ENCODE measurements at regions not wholly inside any gene's neighbourhood (a gene's known extent, or its start where the extent isn't known, plus 50 kb on each side); places are given as distances from the start of the nearest gene placed in this dataset.
"Not testable (repeated sequence)": the region's sequence is repeated elsewhere in the genome, so short reads cannot be mapped to it uniquely, and the experiment has no call there.

DNA sequence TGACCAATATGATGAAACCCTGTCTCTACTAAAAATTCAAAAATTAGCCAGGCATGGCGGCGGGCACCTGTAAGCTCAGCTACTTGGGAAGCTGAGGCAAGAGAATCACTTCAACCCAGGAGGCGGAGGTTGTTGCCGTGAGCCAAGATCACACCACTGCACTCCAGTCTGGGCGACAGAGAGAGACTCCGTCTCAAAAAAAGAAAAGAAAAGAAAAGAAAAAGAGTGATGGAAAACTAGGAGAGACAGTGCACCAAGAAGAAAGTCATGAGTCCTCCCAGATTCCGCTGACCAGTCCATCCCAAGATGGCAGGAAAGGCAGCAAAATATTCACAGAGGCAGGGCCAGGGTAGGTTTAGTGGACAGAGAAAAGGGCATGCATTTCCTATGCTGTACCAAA is 226.9 kb downstream of the ASMT start:
- Mint-ChIP-seq H3K9me3 (ENCODE audit: unreplicated experiment) (peaks cover 8% of the 10 kb centered on the region), H3K27ac (ENCODE audit: unreplicated experiment) (no peak overlapping the region), H3K4me1 (ENCODE audit: unreplicated experiment) (no peaks in the 10 kb centered on the region), H3K4me3 (ENCODE audit: unreplicated experiment) (no peak overlapping the region), H3K27me3 (ENCODE audit: unreplicated experiment) (no peaks in the 10 kb centered on the region), H3K36me3 (ENCODE audit: unreplicated experiment) (no peaks in the 10 kb centered on the region)
- no peak for DNase-seq (ENCODE audit: extremely low spot score, unreplicated experiment)
- TF ChIP-seq, protein P1, sequence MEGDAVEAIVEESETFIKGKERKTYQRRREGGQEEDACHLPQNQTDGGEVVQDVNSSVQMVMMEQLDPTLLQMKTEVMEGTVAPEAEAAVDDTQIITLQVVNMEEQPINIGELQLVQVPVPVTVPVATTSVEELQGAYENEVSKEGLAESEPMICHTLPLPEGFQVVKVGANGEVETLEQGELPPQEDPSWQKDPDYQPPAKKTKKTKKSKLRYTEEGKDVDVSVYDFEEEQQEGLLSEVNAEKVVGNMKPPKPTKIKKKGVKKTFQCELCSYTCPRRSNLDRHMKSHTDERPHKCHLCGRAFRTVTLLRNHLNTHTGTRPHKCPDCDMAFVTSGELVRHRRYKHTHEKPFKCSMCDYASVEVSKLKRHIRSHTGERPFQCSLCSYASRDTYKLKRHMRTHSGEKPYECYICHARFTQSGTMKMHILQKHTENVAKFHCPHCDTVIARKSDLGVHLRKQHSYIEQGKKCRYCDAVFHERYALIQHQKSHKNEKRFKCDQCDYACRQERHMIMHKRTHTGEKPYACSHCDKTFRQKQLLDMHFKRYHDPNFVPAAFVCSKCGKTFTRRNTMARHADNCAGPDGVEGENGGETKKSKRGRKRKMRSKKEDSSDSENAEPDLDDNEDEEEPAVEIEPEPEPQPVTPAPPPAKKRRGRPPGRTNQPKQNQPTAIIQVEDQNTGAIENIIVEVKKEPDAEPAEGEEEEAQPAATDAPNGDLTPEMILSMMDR (IDR thresholded peaks at IDR 0.05) = no peak

DNA sequence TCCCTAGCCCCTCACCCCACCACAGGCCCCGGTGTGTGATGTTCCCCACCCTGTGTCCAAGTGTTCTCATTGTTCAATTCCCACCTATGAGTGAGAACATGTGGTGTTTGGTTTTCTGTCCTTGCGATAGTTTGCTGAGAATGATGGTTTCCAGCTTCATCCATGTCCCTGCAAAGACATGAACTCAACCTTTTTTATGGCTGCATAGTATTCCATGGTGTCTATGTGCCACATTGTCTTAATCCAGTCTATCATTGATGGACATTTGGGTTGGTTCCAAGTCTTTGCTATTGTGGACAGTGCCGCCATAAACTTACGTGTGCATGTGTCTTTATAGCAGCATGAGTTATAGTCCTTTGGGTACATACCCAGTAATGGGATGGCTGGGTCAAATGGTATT is 232.1 kb downstream of the ASMT start:
- H3K27ac Mint-ChIP-seq (ENCODE audit: unreplicated experiment); H3K36me3 Mint-ChIP-seq (ENCODE audit: unreplicated experiment); DNase-seq (ENCODE audit: extremely low spot score, unreplicated experiment); H3K4me3 Mint-ChIP-seq (ENCODE audit: unreplicated experiment); H3K27me3 Mint-ChIP-seq (ENCODE audit: unreplicated experiment); H3K4me1 Mint-ChIP-seq (ENCODE audit: unreplicated experiment); H3K9me3 Mint-ChIP-seq (ENCODE audit: unreplicated experiment): not testable (repeated sequence)

GRCh38 chrX:1847790-1848189 is 232.9 kb downstream of the ASMT start:
- H3K27ac Mint-ChIP-seq (ENCODE audit: unreplicated experiment); H3K27me3 Mint-ChIP-seq (ENCODE audit: unreplicated experiment); H3K4me1 Mint-ChIP-seq (ENCODE audit: unreplicated experiment); H3K4me3 Mint-ChIP-seq (ENCODE audit: unreplicated experiment); H3K36me3 Mint-ChIP-seq (ENCODE audit: unreplicated experiment); DNase-seq (ENCODE audit: extremely low spot score, unreplicated experiment): not testable (repeated sequence)
- peaks cover 13% of the 10 kb centered on the region for H3K9me3 Mint-ChIP-seq (ENCODE audit: unreplicated experiment)

DNA sequence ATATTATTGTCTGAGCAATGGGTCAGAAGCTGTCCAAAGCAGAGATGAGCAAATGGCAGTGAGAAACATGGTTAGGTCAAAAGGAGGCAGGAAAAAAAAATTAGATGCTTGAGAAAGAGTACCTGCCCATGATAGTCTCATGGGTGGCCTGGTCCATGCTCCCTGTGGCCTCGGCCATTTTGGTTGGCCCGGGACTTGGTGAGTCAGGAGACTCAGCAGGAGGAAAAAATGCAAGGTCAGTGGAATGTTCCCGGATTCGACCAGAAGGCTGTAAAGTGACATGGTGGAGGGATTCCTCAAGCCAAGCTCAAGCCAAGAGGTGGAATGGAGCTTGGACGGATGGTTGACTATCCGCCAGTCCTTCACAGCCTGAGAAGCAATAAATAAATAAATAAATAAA is 236.7 kb downstream of the ASMT start:
- TF ChIP-seq, protein P1 (IDR thresholded peaks at IDR 0.05) = no peak
- Mint-ChIP-seq H3K4me3 (ENCODE audit: unreplicated experiment) (no peak overlapping the region), H3K4me1 (ENCODE audit: unreplicated experiment) (no peaks in the 10 kb centered on the region), H3K27me3 (ENCODE audit: unreplicated experiment) (no peaks in the 10 kb centered on the region), H3K27ac (ENCODE audit: unreplicated experiment) (no peak overlapping the region), H3K36me3 (ENCODE audit: unreplicated experiment) (no peaks in the 10 kb centered on the region), H3K9me3 (ENCODE audit: unreplicated experiment) (peaks cover 20% of the 10 kb centered on the region)
- DNase-seq (ENCODE audit: extremely low spot score, unreplicated experiment) = no peak

DNA sequence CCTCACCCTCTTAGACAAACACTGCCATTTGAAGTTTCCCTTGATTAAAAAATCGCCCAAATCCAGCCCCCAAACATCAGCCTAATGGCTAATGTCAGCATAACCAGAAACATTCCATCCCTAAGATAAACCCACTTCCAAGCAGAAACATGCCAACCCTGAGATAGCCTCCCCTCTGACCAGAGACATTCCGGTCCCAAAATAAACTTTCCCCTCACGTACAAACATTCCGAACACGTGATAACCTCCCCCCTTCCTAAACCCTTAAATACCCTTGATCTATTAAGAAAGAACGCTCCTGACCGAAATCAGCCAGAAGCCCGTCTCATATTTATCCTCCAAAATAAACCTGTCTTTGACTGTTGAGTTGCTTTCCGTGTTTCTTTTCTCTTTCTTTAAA is 237.2 kb downstream of the ASMT start:
- Mint-ChIP-seq H3K36me3 (ENCODE audit: unreplicated experiment) (no peaks in the 10 kb centered on the region), H3K4me3 (ENCODE audit: unreplicated experiment) (no peak overlapping the region), H3K4me1 (ENCODE audit: unreplicated experiment) (no peaks in the 10 kb centered on the region), H3K27ac (ENCODE audit: unreplicated experiment) (no peak overlapping the region), H3K9me3 (ENCODE audit: unreplicated experiment) (peaks cover 20% of the 10 kb centered on the region), H3K27me3 (ENCODE audit: unreplicated experiment) (no peaks in the 10 kb centered on the region)
- TF ChIP-seq, protein P1 (IDR thresholded peaks at IDR 0.05) = no peak
- DNase-seq (ENCODE audit: extremely low spot score, unreplicated experiment) = no peak

DNA sequence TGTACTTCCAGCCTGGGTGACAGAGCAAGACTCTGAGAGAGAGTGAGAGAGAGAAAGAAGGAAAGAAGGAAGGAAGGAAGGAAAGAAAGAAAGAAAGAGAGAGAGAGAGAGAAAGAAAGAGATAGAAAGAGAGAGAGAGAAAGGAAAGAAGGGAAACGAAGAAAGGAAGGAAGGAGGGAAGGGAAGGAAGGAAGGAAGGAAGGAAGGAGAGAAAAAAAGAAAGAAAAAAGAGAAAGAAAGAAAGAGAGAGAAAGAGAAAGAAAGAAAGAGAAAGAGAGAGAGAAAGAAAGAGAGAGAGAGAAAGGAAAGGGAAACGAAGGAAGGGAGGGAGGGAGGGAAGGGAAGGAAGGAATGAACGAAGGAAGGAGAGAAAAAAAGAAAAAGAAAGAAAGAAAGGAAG is 238.6 kb downstream of the ASMT start:
- Mint-ChIP-seq H3K4me1 (ENCODE audit: unreplicated experiment) (no peaks in the 10 kb centered on the region), H3K4me3 (ENCODE audit: unreplicated experiment) (no peak overlapping the region), H3K27ac (ENCODE audit: unreplicated experiment) (no peak overlapping the region), H3K9me3 (ENCODE audit: unreplicated experiment) (peaks cover 16% of the 10 kb centered on the region), H3K27me3 (ENCODE audit: unreplicated experiment) (no peaks in the 10 kb centered on the region), H3K36me3 (ENCODE audit: unreplicated experiment) (no peaks in the 10 kb centered on the region)
- TF ChIP-seq, protein P1 (IDR thresholded peaks at IDR 0.05) = no peak
- DNase-seq (ENCODE audit: extremely low spot score, unreplicated experiment) = no peak

All from osteocyte (in vitro differentiated cells).